ENCODE measurements at regions not wholly inside any gene's neighbourhood (a gene's known extent, or its start where the extent isn't known, plus 50 kb on each side); places are given as distances from the start of the nearest gene placed in this dataset.
"Not testable (repeated sequence)": the region's sequence is repeated elsewhere in the genome, so short reads cannot be mapped to it uniquely, and the experiment has no call there.

- no peak for DNase-seq
Observed at GRCh38 chr4:138499627-138500026, 257.5 kb upstream of the SLC7A11 start.

DNA sequence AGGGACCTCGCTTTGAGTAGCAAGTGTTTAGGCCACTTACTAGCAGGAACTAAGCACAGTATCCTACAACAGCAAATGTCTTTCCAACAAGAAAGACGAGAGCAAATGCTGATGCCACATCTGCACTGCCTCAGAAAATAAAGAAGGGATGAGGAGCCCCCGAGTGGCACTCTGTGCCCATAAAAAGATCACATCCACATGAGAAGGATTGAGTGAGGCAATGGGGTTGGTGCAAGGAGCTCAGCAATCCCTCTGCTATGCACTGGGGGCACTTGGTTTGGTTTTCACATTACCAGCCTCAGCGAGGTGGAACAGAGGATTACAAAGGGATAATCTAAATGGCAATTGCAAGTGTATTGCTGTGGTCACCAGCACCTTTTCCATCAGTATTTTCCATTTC lies 252.8 kb upstream of the SLC7A11 start:
- DNase-seq: no peak

DNA sequence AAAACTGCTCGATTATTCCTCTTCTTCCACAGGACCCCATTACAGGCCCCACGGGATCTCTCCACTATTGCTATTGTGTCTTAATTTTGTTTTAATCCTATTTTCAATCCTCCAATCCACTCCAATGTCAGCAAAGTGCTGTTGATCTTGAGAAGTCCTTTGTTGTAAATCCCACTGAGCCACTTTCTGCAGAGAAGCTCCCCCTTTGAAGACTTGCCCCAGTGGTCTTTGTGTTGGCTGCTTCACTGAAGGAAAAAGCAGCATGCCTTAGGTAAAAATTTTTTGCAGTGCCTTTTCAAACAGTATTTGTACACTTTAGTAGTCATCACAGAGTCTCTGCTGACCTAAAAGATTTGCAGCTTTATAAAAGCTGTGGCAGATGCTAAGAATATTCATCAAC lies 252.0 kb upstream of the SLC7A11 start:
- no peak for DNase-seq

DNA sequence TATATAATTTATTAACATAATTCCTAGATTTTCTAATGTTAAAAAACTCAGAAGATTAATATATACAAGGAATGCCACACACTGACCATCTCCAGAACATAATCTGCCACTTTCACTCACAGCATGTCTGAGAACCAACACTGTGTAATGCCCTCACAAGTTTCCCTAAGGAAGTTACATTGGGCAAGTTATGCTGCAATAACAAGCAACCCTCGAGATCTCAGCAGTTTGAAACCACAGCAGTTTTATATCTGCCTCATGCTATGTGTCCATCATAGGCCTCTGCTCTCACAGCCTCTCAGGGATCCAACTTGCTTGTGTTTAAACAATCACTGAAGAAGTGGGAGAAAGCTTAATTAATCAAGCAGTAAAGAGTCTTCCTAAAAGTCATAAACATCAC lies 250.0 kb upstream of the SLC7A11 start:
- no peak for DNase-seq

GRCh38 chr4:138488533-138488932 lies 246.4 kb upstream of the SLC7A11 start:
- DNase-seq: no peak

GRCh38 chr4:138487670-138488069 lies 245.5 kb upstream of the SLC7A11 start:
- DNase-seq: peak; percentile 18

DNA sequence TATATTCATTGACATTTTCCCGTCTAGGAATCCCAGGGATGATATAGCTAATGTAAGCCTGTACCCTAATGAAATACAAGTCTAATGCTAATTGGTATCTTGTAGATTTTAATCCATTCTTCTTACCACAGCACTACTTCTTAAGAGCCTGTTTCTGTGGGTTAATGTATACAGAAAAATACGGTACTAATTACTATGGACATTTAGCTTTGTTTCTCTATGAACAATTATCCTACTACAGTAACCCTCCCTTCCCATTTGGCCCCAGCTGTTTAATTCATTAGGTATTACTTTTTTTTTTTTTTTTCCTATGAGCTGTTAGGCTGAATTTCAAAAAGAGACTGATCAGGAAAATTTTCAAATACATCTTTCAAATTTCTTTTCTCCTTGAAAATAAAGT lies 245.1 kb upstream of the SLC7A11 start:
- DNase-seq: peak; percentile 8

GRCh38 chr4:138485498-138485897 lies 243.3 kb upstream of the SLC7A11 start:
- no peak for DNase-seq

DNA sequence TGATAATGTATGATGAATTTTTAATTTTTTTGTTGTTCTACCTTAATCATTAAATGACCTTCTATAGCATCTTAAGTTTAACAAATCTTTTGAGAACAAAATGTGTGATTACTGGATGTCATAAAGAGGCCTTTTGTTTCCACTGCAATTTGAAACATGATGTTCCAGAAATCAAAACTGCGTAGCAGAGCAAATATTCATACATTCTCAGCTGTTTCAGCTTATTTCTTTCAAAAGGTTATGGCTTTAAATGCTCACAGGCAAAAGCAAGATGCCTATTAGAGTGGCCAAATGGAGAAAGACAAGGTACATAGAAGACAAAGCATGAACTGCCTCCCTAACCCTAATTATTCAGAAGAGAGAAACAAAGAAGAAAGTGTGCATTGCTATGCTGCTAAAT lies 233.0 kb upstream of the SLC7A11 start:
- no peak for DNase-seq

DNA sequence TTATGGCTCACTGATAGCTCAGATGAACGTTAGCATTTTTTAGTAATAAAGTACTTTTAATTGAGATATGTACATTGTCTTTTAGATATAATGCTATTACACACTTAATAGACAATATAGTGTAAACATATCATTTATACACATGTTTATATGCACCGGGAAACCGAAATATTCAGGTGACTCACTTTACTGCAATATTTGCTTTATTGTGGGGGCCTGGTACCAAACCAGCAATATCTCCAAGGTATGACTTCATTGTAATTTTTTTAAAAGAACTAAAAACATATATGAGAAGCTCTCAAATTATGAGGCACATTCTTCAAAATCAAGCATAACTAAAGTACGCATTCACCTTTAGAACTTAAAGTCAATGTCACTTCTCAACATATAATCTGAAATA lies 231.2 kb upstream of the SLC7A11 start:
- DNase-seq: no peak

- no peak for DNase-seq
Observed at GRCh38 chr4:138460477-138461414, 218.6 kb upstream of the SLC7A11 start.

GRCh38 chr4:138458751-138459150 lies 216.6 kb upstream of the SLC7A11 start:
- DNase-seq: no peak

- not testable (repeated sequence) for DNase-seq
Observed at GRCh38 chr4:138456349-138456748, 214.2 kb upstream of the SLC7A11 start.

- DNase-seq: no peak
Observed at GRCh38 chr4:138455097-138455496, 212.9 kb upstream of the SLC7A11 start.

GRCh38 chr4:138452826-138453225 lies 210.7 kb upstream of the SLC7A11 start:
- DNase-seq: no peak

- no peak for DNase-seq
Observed at GRCh38 chr4:138451276-138451663, 209.1 kb upstream of the SLC7A11 start.

DNA sequence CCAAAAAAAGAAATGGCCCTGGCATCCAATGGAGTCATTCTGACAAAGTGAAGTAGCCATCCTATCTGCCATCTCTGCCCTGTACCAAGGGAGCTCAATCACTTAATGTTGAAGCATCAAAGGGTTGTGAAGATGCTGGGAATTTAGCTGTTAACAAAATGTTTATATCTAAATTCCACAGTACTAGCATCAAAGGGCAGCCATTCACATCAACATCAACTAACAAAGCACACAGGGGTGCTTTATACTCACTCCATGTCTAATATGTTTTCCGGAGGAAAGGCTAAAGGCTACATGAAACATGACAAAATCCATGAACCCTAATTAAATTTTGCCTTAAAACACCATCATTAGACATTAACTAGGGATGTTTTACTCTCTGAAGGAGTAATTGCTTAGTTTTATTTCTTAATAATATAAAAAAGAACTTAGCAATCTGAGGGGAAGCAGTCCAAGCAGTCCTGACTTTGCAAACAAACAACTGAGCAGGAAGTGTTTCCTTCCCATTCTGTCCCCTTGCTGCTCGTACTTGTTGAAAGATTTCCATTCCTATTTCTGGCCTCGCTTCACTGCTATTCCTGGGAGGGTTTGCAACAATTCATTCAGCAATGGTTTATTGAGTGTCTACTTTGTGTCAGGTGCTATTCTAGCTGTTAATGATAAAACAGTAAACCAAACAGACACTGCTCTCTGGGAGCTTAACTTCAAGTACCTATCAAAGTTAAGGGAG lies 208.6 kb upstream of the SLC7A11 start:
- DNase-seq: no peak

DNA sequence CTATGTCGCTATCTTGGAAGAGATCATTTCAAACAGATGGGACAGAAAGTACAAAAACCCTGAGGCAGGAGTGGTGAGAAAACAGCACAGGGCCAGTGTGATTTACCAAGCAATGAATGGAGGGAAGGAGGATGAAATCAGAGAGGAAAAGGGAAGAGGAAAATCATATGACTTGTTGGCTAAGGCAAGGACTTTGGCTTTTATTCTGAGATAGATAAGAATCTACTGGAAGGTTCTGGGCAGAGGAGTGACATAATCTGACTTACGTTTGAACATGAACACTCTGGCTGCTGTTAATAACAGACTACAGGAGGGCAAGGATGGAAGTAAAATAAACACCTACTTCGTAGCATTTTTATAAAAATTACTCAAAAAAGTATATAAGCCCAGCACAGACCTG lies 207.8 kb upstream of the SLC7A11 start:
- no peak for DNase-seq

DNA sequence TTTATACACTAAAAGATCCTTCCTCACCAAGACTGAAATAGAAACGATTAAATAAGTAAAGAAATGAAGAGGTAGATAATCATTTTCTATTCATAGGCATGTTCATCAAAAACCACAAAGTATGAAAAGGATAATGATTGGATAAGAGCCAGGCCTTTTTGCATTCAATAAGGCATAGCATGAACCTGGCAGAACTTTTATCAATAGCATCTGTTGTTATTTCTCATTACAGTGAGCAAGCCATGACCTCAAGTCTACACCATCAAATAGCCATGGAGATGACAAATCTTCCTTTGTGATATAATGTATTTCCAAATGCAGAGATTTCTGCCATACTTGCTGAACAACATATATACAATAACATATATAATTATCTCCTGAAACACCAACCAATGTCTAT lies 206.0 kb upstream of the SLC7A11 start:
- no peak for DNase-seq

- no peak for DNase-seq
Observed at GRCh38 chr4:138446456-138446855, 204.3 kb upstream of the SLC7A11 start.

GRCh38 chr4:138445098-138445497 lies 202.9 kb upstream of the SLC7A11 start:
- DNase-seq: peak; percentile 83

GRCh38 chr4:138444260-138444659 lies 202.1 kb upstream of the SLC7A11 start:
- DNase-seq: no peak

- DNase-seq: no peak
Observed at GRCh38 chr4:138439143-138439581, 197.0 kb upstream of the SLC7A11 start.
